NB4 (cell line): ENCODE measurements at regions not wholly inside any gene's neighbourhood (a gene's known extent, or its start where the extent isn't known, plus 50 kb on each side); places are given as distances from the start of the nearest gene placed in this dataset.
A peak's percentile ranks its signal among the peaks of the same experiment; 100 is the strongest.
"Not testable (repeated sequence)": the region's sequence is repeated elsewhere in the genome, so short reads cannot be mapped to it uniquely, and the experiment has no call there.

ENCODE experiments used
- DNase-seq: peaks from one replicate; pipeline ENCODE4 v3.0.0; 2010; ENCODE audit warnings: low read depth
- H3K4me3 ChIP-seq: one replicate; pipeline ENCODE4 v1.5.1; 2011; ENCODE audit warnings: mild to moderate bottlenecking, low read depth, low read length, moderate library complexity
- MAX ChIP-seq: IDR thresholded peaks from 2 replicates; pipeline ENCODE4 v1.6.1; 2011; ENCODE audit warnings: low read depth, low read length
- MYC ChIP-seq: IDR thresholded peaks from 2 replicates; pipeline ENCODE4 v1.6.1; 2011; ENCODE audit warnings: low read depth, low read length
- POLR2A ChIP-seq: IDR thresholded peaks from 2 replicates; pipeline ENCODE4 v1.6.1; 2011; ENCODE audit warnings: mild to moderate bottlenecking; ENCODE audit not compliant: insufficient read length; ENCODE audit errors: extremely low read depth
- TF ChIP-seq, protein P1 (sequence below): IDR thresholded peaks from one replicate; pipeline ENCODE4 v1.5.1; 2012; ENCODE audit warnings: low read depth, low read length

- TF ChIP-seq MAX: no peak
- no peak for TF ChIP-seq POLR2A
- TF ChIP-seq, protein P1, sequence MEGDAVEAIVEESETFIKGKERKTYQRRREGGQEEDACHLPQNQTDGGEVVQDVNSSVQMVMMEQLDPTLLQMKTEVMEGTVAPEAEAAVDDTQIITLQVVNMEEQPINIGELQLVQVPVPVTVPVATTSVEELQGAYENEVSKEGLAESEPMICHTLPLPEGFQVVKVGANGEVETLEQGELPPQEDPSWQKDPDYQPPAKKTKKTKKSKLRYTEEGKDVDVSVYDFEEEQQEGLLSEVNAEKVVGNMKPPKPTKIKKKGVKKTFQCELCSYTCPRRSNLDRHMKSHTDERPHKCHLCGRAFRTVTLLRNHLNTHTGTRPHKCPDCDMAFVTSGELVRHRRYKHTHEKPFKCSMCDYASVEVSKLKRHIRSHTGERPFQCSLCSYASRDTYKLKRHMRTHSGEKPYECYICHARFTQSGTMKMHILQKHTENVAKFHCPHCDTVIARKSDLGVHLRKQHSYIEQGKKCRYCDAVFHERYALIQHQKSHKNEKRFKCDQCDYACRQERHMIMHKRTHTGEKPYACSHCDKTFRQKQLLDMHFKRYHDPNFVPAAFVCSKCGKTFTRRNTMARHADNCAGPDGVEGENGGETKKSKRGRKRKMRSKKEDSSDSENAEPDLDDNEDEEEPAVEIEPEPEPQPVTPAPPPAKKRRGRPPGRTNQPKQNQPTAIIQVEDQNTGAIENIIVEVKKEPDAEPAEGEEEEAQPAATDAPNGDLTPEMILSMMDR: no peak
- TF ChIP-seq MYC: no peak
- H3K4me3 ChIP-seq: no peak overlapping the region
- no peak for DNase-seq
These were observed 1227.6 kb downstream of the TYW1 start for GRCh38 chr7:68224041-68224741.

DNA sequence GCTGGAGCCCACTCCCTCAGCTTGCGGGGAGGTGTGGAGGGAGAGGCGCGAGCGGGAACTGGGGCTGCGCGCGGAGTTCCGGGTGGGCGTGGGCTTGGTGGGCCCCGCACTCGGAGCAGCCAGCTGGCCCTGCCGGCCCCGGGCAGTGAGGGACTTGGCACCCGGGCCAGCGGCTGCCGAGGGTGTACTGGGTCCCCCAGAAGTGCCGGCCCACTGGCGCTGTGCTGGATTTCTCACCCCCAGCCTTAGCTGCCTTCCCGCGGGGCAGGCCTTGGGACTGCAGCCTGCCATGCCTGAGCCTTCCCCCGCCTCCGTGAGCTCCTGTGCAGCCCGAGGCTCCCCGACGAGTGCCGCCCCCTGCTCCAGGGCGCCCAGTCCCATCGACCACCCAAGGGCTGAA, 1234.4 kb downstream of the TYW1 start:
- DNase-seq, H3K4me3 ChIP-seq: not testable (repeated sequence)

DNA sequence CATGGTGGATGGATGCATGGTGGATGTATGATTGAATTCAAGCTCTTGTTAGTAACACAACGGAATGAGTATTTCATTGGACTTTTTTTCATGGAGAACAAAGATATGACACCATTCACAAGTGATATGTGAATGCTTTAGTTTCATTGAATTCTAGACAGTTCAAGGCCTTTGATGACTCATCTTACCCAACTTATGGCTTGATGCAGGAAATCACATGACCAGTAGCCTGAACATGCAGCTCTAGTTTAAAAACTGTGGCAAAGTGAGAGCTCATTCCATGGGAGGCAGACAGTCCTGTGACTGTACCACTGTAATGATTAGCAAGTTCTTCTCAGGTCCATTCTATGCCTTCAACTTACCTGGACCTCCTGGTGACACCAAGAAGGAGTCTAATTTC, 1239.3 kb downstream of the TYW1 start:
- H3K4me3 ChIP-seq: no peak overlapping the region
- DNase-seq: peak; percentile 7
- TF ChIP-seq, protein P1: no peak
- TF ChIP-seq MYC (no peak), POLR2A (no peak)

GRCh38 chr7:68238204-68238805, 1241.7 kb downstream of the TYW1 start:
- DNase-seq: no peak
- TF ChIP-seq POLR2A (no peak), MYC (no peak), MAX (no peak)
- TF ChIP-seq, protein P1: no peak
- H3K4me3 ChIP-seq: no peak overlapping the region

- TF ChIP-seq, protein P1: no peak
- TF ChIP-seq MAX: no peak
- no peak for TF ChIP-seq POLR2A
- TF ChIP-seq MYC: no peak
- DNase-seq: no peak
- H3K4me3 ChIP-seq: no peak overlapping the region
These were observed 1246.5 kb downstream of the TYW1 start for GRCh38 chr7:68243128-68243527.

DNA sequence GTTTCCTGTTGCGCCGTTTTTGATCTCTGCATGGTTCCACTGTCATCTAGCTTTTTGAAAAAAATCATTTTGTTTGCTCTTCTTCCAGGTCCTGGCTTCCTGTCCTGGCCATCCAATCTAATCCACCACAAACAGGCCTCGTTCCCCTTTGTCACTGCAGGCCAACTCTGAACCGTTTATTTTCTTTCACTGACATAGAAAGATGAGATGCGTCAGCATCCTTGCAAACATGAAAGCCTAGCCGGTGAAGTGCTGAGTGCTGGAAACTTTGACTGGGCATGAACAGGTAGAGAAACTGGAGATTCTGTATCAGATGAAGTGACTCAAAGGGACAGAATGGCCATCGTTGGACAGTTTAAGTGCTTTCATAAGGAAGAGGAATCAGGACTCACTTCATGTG, 1247.8 kb downstream of the TYW1 start:
- no peak overlapping the region for H3K4me3 ChIP-seq
- TF ChIP-seq MYC: no peak
- no peak for TF ChIP-seq MAX
- DNase-seq: no peak

GRCh38 chr7:68245688-68246087, 1249.1 kb downstream of the TYW1 start:
- TF ChIP-seq MYC (no peak), POLR2A (no peak), MAX (no peak)
- TF ChIP-seq, protein P1: no peak
- no peak overlapping the region for H3K4me3 ChIP-seq
- no peak for DNase-seq
